ENCODE measurements at regions not wholly inside any gene's neighbourhood (a gene's known extent, or its start where the extent isn't known, plus 50 kb on each side); places are given as distances from the start of the nearest gene placed in this dataset.

DNA sequence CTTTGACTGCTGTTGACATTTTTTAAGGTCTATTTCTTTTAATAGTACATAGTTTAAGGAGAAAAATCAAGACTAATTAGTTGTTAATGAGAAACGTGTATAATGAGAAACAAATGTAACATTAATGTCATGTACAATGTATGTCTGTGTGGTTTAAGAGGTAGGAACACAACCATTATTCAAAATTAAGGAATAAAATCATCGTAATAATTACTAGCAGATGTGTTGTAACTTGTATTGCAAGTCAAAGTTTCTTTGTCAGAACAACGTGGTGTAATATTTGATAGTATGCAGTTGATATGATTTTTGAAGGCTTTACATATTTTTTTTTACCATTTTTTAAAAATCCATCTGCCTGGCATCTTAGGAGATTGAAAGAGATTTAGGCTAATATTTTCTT lies 120.2 kb upstream of the ARRDC3 start:
- TF ChIP-seq, protein P1, sequence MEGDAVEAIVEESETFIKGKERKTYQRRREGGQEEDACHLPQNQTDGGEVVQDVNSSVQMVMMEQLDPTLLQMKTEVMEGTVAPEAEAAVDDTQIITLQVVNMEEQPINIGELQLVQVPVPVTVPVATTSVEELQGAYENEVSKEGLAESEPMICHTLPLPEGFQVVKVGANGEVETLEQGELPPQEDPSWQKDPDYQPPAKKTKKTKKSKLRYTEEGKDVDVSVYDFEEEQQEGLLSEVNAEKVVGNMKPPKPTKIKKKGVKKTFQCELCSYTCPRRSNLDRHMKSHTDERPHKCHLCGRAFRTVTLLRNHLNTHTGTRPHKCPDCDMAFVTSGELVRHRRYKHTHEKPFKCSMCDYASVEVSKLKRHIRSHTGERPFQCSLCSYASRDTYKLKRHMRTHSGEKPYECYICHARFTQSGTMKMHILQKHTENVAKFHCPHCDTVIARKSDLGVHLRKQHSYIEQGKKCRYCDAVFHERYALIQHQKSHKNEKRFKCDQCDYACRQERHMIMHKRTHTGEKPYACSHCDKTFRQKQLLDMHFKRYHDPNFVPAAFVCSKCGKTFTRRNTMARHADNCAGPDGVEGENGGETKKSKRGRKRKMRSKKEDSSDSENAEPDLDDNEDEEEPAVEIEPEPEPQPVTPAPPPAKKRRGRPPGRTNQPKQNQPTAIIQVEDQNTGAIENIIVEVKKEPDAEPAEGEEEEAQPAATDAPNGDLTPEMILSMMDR (IDR thresholded peaks at IDR 0.05; ENCODE audit: low read depth, low read length, poor library complexity, severe bottlenecking): no peak
- no peak for TF ChIP-seq EZH2phosphoT487 (IDR thresholded peaks at IDR 0.05; ENCODE audit: borderline replicate concordance, low read length)

Measured in DOHH2 (cell line).